HG03432 (cell line): ENCODE measurements at regions not wholly inside any gene's neighbourhood (a gene's known extent, or its start where the extent isn't known, plus 50 kb on each side); places are given as distances from the start of the nearest gene placed in this dataset.
"Not testable (repeated sequence)": the region's sequence is repeated elsewhere in the genome, so short reads cannot be mapped to it uniquely, and the experiment has no call there.

Source experiments
- ATAC-seq: cut with Tn5 transposase; IDR thresholded peaks from one replicate; pipeline ENCODE4 v1.9.1; 2021; ENCODE audit warnings: mild to moderate bottlenecking, moderate library complexity; ENCODE audit not compliant: unreplicated experiment

DNA sequence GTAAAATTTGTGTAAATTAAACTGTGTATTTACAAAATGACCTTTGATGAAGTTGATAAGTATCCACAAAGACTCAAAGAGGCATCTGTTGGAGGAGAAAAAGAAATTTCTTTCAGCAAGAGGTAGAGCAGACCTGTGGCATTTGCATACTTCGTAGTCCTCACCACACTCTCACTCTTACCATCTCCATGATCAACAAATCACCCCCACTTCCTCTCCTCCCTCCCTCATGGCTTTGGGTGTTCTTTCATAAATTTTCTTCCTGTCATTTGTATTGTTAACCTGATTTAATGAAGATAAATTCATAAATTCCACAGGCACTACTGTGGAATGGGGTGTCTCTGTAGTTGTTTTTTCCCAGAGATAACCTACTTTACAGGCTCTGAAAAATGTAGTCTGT is 366.5 kb downstream of the ZNF674 start:
- no peak for ATAC-seq

DNA sequence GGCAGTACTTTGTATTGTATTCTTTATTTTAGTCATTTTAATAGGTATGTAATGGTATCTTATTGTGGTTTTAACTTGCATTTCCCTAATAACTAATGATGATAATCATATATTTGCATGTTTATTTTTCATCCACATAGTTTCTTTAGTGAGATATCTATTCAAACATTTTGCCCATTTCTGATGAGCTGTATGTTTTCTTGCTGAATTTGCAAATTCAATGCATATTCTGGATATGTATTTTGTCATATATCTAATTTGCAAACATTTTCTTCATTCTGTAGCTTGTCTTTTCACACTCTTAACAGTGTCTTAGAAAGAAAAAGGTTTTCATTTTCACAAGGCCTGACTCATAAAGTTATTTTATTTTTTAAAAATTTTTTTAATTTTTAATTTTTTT is 372.1 kb downstream of the ZNF674 start:
- no peak for ATAC-seq

DNA sequence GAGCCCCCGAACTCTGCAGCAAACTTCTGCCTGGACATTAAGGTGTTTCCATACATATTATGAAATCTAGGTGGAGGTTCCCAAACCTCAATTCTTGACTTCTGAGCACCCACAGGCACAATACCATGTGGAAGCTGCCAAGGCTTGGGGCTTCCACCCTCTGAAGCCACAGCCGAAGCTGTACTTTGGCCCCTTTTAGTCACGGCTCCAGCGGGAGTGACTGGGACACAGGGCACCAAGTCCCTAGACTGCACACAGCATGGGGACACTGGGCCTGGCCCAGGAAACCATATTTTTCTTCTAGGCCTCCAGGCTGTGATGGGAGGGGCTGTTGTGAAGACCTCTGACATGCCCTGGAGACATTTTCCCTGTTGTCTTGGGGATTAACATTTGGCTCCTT is 373.8 kb downstream of the ZNF674 start:
- not testable (repeated sequence) for ATAC-seq

DNA sequence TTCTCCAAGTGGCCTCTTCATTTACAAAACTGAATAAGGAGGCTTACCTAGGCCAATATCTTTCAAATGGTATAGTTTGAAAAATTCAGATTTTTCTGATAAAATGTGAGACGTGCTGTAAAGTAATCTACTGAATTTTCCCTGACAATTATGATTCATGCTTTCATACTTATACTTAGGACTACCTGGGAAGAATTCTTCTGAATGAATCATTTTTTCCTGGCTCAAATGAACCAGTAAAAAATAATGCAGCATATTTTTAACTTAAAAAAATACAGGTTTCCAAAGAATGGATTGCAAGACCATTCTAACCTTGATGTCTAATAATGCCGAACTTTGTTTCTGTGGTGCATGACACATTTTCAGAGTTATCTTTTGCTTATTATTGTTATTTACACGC is 375.4 kb downstream of the ZNF674 start:
- no peak for ATAC-seq

DNA sequence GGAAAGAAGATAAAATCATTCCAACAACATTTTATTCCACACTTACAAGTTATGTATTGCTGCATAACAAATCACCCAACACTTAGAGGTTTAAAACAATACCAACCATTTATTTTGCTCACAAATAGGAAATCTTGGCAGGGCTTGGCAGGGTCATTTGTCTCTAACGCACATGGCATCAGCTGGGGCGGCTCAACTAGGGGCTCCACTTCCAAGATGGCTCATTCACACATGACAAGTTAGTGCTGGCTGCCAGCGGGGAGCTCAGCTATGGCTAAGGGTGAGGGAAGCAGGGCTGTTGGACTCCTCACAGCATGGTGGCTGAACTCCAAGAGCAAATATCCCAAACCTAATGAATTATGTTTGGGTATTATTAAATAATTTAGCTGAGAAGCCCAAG is 377.0 kb downstream of the ZNF674 start:
- ATAC-seq: no peak

DNA sequence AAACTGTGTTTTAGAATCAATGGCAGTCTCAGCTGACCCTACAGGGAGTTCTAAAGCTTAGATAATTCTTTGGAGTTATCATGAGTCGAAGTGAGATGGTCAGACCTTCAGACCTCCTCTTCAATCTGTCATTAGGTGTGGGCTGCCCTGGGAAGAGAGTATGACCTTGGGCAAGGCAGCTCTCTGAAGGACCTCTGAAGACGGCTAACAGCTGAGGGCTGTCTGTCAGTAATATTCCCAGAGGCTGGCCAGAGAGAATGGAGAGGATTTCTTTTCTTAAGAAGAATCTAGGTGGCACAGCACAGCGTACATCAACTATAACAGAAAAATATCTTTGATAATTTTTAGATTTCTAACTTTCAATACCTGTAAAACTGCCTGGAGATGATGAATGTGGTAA is 379.4 kb downstream of the ZNF674 start:
- ATAC-seq: no peak

DNA sequence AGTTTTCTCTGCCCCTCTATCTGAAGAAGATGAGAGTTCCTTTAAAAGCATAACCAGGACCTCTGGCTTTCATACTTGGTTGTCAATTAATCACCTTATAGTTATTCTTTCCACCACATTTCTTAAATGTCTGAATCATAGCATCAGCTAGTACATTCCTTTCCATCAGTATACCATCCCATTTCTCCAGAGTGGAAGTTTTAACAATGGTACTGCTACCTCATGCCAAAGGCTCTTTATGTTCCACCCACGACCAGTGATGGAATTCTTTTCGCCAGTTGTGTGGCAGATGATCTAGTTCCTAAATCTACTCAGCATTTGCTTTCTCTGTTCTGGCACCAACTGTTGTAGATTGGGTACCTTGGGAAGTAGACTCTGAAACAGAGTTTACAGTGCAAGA is 379.8 kb downstream of the ZNF674 start:
- ATAC-seq: no peak

DNA sequence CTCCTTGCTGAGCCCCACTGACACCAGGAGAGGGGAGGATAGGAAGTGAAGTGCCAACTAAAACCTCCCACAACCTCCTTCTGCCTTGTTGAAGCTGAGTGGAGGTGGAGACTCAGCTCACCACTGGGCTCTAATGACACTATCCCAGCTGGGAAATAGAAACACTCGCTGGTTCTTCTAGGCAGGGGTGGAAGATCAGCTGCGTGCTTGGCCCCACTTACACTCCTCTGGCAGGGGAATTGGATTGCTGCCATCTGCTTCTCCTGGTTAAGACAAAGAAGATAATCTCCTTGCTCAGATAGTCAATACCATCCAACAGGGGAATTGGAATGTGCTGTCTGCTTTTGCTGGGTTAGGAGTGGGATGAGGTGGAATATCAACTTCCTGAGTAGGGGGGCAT is 392.5 kb downstream of the ZNF674 start:
- ATAC-seq: no peak

DNA sequence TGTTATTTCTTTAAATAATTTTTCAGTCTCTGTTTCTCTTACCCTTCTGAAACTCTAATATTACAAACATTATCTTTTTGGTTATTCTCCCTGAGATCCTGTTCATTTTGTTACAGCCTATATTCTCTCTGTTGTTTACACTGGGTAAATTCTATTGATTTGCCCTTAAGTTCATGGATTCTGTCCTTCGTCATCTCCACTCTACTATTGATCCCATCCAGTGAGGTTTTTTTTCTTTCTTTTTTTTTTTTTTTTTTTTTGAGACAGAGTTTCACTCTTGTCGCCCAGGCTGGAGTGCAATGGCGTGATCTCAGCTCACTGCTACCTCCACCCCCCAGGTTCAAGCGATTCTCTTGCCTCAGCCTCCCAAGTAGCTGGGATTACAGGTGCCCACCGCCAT is 393.9 kb downstream of the ZNF674 start:
- ATAC-seq: not testable (repeated sequence)

DNA sequence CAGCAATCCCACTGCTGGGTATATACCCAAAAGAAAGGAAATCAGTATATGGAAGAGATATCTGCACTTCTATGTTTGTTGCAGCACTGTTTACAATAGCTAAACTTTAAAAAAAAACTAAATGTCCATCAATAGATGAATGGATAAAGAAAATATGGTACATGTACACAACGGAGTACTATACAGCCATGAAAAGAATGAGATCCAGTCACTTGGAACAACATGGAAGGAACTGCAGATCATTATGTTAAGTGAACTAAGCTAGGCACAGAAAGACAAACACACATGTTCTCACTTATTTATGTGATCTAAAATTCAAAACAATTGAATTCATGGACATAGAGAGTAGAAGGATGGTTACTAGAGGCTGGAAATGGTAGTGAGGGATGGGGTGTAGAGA is 400.7 kb downstream of the ZNF674 start:
- ATAC-seq: no peak

DNA sequence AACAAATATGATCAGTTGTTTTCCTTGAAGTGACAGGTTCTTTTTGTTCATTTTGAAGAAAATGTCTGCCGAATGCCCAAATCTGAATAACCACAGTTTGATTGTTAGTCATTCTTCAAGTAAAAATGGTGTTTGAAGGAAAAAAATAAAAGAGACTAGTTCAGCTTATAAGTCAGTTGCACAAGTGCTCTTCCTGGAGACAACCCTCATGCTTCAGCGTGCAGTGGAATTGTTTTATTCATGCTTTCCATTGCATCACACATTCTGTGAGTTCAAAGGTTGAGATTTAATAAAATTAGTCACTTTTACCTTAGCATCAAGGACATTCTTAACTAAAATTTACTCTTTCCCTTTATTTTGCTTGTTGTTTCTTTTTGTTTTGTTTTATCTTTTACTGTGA is 404.9 kb downstream of the ZNF674 start:
- ATAC-seq: no peak

DNA sequence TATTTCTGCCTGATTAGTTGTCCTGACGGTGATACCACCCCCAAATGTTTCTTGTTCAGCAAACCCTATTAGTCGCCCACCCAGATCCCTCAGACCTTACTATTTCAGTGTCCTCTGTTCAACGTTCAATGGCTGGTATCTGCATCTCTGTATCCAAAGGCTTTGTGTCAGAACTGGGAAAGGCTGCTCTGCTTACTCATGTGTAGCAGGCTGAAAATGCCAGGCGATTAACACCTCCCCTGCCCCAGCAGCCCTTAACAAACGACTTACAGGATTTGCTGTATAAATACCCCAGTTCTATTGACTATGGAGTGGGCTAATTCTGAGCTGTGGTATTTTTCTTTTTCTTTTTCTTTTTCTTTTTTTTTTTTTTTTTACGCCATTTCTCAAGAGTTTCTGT is 415.0 kb downstream of the ZNF674 start:
- ATAC-seq: no peak

DNA sequence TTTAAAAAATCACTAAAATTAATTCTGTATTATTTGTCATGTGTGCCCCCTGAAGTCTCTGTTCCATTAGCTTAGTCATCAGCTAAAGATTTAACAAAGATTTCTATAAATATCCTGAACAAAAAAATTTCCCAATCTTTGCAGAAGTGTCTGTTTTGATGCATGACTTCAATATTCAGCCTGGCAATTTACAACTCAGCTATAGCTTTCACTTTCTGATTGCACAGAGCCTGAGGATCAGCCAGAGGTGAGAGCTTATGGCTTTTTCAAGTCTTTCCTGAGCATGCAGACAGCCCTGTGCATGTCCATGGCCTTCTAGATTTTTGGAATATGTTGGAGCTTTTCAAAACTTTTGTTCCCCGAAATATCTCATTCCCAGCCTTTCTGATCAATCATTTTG is 420.1 kb downstream of the ZNF674 start:
- peak; percentile 71 for ATAC-seq

DNA sequence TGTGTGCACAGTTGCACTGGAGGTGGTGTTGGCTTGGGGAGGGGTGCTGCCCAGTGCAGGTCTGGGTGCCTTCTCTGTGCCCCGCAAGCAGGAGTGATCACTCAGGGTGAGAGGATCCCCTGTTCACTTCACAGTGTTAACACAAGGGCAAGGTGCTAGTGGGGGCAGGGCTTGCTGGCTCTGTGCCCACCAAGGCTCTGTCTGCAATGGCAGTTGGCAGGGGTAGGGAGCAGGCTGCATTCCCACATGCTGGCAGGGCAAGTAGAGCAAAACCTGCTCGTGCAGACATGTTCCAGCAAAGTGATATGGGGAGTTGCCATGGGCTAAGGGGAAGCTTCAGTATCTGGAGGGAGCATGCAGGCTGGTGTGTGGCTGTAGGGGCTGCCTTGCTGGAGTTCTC is 428.0 kb downstream of the ZNF674 start:
- ATAC-seq: no peak

DNA sequence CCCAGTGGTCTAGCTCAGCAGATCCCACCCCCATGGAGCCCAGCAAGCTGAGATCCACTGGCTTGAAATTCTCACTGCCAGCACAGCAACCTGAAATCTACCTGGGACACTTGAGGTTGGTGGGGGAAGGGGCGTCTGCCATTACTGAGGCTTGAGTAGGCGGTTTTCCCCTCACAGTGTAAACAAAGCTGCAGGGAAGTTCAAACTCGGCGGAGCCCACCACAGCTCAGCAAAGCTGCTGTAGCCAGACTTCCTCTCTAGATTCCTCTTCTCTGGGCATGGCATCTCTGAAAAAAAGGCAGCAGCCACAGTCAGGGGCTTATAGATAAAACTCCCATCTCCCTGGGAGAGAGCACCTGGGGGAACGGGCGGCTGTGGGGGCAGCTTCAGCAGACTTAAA is 457.9 kb downstream of the ZNF674 start:
- ATAC-seq: not testable (repeated sequence)

DNA sequence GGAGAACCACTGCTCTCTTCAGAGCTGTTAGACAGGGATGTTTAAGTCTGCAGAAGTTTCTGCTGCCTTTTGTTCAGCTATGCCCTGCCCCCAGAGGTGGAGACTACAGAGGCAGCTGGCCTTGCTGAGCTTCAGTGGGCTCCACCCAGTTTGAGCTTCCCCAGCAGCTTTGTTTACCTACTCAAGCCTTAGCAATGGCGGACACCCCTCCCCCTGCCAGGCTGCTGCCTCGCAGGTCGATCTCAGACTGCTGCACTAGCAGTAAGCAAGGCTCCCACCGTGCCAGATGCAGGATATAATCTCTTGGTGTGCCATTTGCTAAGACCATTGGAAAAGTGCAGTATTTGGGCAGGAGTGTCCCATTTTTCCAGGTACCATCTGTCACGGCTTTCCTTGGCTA is 465.1 kb downstream of the ZNF674 start:
- ATAC-seq: not testable (repeated sequence)

DNA sequence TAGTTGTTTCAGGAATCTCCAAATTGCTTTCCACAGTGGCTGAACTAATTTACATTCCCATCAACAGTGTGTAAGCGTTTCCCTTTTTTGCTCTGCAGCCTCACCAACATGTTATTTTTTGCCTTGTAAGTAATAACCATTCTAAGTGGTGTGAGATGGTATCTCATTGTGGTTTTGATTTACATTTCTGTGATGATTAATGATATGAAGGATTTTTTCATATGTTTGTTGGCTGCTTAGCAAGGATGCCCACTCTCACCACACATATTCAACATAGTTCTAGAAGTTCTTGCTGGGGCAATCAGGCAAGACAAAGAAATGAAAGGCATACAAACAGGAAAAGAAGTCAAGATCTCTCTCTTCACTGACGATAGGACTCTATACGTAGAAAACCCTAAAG is 472.4 kb downstream of the ZNF674 start:
- no peak for ATAC-seq

DNA sequence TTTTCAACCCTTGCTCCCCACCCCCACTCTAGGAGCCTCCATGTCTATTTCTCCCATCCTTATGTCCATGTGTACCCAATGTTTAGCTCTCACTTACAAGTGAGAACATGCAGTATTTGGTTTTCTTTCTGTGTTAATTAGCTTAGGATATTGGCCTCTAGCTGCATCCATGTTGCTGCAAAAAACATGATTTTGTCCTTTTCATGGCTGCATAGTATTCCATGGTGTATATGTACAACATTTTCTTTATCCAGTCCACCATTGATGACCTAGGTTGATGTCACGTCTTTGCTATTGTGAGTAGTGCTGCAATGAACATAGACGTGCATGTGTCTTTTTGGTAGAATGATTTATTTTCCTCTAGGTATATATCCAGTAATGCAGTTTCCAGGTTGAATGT is 472.8 kb downstream of the ZNF674 start:
- no peak for ATAC-seq

DNA sequence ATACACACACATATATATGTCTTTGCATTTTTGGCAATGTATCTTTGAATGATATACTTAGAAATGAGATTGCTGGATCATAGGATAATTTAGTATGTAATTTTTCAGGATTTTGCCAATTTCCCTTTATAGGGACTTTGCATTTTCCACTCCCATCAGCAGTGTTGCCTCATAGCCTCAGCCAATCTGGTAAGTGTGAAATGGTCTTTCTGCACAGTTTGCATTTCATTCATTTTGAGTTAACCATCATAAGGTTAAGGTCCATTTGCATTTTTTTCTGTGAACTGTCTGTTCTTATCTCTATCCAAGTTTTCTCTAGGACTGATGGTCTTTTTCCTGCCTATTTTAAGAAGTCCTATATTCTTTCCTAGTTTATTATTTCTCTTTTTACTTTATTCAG is 474.8 kb downstream of the ZNF674 start:
- no peak for ATAC-seq

DNA sequence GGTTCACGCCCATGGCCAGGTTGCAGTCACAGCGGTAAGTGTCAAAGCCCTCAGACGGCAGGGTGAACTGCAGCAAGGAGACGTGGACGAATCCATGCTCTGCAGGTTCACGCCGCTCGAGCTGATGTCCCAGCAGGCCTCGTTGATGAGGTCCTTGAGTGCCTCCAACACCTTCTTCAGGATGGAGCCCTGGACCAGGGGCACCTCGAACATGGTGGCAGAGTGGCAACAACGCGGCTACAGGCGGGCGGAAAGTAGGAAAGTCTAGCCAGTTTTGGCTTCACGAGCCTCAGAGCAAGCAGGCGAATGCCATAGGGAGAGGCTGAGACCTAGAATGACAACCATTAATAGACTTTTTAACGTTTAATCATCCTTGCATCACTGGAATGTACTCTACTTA is 485.9 kb downstream of the ZNF674 start:
- ATAC-seq: no peak

DNA sequence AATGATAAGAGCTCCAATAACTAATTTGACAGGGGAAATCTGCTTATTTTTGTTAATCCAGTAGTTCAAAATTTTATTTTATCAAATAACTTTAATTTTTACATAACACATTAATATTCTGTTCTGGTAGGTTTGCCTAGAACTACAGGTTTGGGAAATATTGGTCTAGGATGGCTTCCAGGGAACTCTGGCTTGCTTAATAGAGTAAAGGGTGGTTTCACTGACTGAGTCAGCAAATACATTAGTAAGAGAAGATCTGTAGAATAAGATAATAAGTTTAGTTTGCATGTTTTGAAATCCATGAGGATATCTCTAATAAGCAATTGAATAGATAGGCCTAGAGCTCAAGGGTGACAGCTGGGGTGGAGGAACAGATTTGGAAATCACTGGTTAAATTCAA is 500.7 kb downstream of the ZNF674 start:
- no peak for ATAC-seq

DNA sequence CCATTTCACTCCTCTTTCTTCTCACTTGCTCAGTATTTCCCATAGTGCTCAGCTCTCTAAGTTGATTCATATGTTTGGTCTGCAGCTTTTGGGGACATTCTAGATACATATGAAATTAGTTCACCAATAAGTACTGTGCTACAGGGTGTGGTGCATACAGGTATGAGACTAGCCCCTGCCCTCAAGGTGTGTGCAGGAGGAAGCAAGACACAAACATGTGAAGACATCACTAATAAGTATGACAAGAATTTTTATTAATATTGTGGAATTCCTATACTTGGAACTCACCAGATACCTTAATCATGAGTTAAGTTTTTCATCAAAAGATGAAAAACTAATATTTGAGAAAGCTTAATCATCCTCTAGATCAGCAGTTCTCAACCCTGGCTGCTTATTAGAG is 505.2 kb downstream of the ZNF674 start:
- ATAC-seq: no peak

DNA sequence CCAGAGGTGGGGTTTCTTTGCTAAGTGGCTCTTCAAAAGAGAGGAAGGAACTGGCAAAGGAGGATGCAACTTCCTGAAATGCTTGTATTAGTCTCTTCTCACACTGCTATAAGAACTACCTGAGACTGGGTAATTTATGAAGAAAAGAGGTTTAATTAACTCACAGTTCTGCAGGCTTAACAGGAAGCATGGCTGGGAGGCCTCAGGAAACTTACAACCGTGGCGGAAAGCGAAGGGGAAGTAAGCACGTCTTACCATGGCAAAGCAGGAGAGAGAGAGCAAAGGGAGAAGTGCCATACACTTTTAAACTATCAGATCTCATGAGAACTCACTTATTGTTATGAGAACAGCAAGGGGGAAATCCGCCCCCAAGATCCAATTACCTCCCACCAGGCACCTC is 505.7 kb downstream of the ZNF674 start:
- no peak for ATAC-seq

DNA sequence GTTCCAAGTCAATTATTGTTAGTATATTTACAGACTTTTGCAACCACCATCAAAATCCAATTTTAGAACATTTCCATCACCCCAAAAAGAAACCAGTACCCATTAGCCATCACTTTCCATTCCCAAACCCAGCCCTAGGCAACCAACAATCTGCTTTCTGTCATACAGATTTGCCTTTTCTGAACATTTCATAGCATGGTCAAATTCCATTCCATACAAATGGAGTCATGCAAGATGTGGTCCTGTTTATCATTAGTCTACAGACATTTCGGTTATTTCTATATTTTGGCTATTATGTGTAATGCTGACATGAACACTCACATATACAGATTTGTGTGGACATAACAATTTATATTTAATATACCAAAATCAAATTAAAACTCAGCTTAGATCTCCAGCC is 508.7 kb downstream of the ZNF674 start:
- ATAC-seq: no peak
